ENCODE measurements at regions not wholly inside any gene's neighbourhood (a gene's known extent, or its start where the extent isn't known, plus 50 kb on each side); places are given as distances from the start of the nearest gene placed in this dataset.
A peak's percentile ranks its signal among the peaks of the same experiment; 100 is the strongest.

- no peak for DNase-seq (ENCODE audit: extremely low spot score)
- no peak for TF ChIP-seq CTCF (IDR thresholded peaks at IDR 0.05; ENCODE audit: control extremely low read depth, extremely low read depth, low read depth, missing control alignments)
- POLR2A ChIA-PET = no interaction called here
- CTCF ChIA-PET = no interaction called here
Observed at GRCh38 chr14:39582028-39582654, 149.9 kb upstream of the FBXO33 start.

- POLR2A ChIA-PET = no interaction called here
- no peak for DNase-seq (ENCODE audit: extremely low spot score)
- CTCF ChIA-PET = no interaction called here
- peak; percentile 18 for TF ChIP-seq CTCF (IDR thresholded peaks at IDR 0.05; ENCODE audit: control extremely low read depth, extremely low read depth, low read depth, missing control alignments)
Observed at GRCh38 chr14:39581474-39581873, 149.2 kb upstream of the FBXO33 start.

DNA sequence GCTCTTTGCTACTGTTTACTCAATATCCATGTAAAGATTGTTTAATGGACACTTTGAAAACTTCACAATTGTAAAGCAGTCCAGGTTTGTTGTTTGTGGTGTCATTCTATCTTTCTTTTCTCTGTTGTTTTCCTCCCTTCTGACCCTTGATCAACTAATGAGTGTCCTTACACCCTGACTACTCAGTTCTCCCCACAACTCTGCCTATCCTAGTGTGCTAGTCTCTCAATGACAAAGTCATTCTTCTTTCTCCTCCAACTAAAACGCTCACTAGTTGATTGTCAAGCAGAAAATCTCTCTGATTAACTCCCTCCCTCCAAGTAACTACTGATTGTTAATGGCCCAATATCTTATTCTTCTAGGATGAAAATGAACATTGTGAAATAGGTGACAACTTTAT is 148.5 kb upstream of the FBXO33 start:
- ChIA-PET POLR2A (no interaction called here), CTCF (interaction anchor here (0.5 kb wide), 1 partner anchor 27 kb away, joined by 3 read pairs; no protein-coding TSS in a partner anchor)
- TF ChIP-seq CTCF (IDR thresholded peaks at IDR 0.05; ENCODE audit: control extremely low read depth, extremely low read depth, low read depth, missing control alignments) = no peak
- no peak for DNase-seq (ENCODE audit: extremely low spot score)

GRCh38 chr14:39576736-39577135 is 144.5 kb upstream of the FBXO33 start:
- ChIA-PET CTCF (interaction anchor here (1.6 kb wide), 1 partner anchor 17 kb away, joined by 3 read pairs; no protein-coding TSS in a partner anchor), POLR2A (no interaction called here)
- no peak for TF ChIP-seq CTCF (IDR thresholded peaks at IDR 0.05; ENCODE audit: control extremely low read depth, extremely low read depth, low read depth, missing control alignments)
- no peak for DNase-seq (ENCODE audit: extremely low spot score)

GRCh38 chr14:39576258-39576657 is 144.0 kb upstream of the FBXO33 start:
- DNase-seq (ENCODE audit: extremely low spot score) = no peak
- CTCF ChIA-PET = interaction anchor here (1.6 kb wide), 1 partner anchor 17 kb away, joined by 3 read pairs; no protein-coding TSS in a partner anchor

GRCh38 chr14:39568809-39569538 is 136.7 kb upstream of the FBXO33 start:
- DNase-seq (ENCODE audit: extremely low spot score) = no peak
- CTCF ChIA-PET = interaction anchor here (1.4 kb wide), 1 partner anchor 10 kb away, joined by 4 read pairs; no protein-coding TSS in a partner anchor
- POLR2A ChIA-PET = no interaction called here
- TF ChIP-seq CTCF (IDR thresholded peaks at IDR 0.05; ENCODE audit: control extremely low read depth, extremely low read depth, low read depth, missing control alignments) = no peak

More at GRCh38 chr14:39576258-39576657, 144.0 kb upstream of the FBXO33 start:
- POLR2A ChIA-PET = no interaction called here
- no peak for TF ChIP-seq CTCF (IDR thresholded peaks at IDR 0.05; ENCODE audit: control extremely low read depth, extremely low read depth, low read depth, missing control alignments)
